GM19395 (cell line): ENCODE measurements at regions not wholly inside any gene's neighbourhood (a gene's known extent, or its start where the extent isn't known, plus 50 kb on each side); places are given as distances from the start of the nearest gene placed in this dataset.
"Not testable (repeated sequence)": the region's sequence is repeated elsewhere in the genome, so short reads cannot be mapped to it uniquely, and the experiment has no call there.

ENCODE experiments used
- ATAC-seq: cut with Tn5 transposase; IDR thresholded peaks from one replicate; pipeline ENCODE4 v1.9.1; 2021; ENCODE audit warnings: mild to moderate bottlenecking, moderate library complexity; ENCODE audit not compliant: unreplicated experiment

- no peak for ATAC-seq
Measured at GRCh38 chr20:53891306-53891894, 179.0 kb downstream of the BCAS1 start.

GRCh38 chr20:53890443-53891305, 179.7 kb downstream of the BCAS1 start:
- no peak for ATAC-seq

- no peak for ATAC-seq
Measured at GRCh38 chr20:53889411-53890148, 180.8 kb downstream of the BCAS1 start.

GRCh38 chr20:53888951-53889350, 181.4 kb downstream of the BCAS1 start:
- ATAC-seq: no peak

GRCh38 chr20:53888510-53888909, 181.9 kb downstream of the BCAS1 start:
- ATAC-seq: no peak

- no peak for ATAC-seq
Measured at GRCh38 chr20:53887973-53888372, 182.4 kb downstream of the BCAS1 start.

GRCh38 chr20:53884859-53885541, 185.4 kb downstream of the BCAS1 start:
- ATAC-seq: no peak

GRCh38 chr20:53883098-53883911, 187.1 kb downstream of the BCAS1 start:
- no peak for ATAC-seq

GRCh38 chr20:53882438-53882986, 187.9 kb downstream of the BCAS1 start:
- ATAC-seq: not testable (repeated sequence)

- ATAC-seq: no peak
Measured at GRCh38 chr20:53881362-53881761, 189.0 kb downstream of the BCAS1 start.

- ATAC-seq: no peak
Measured at GRCh38 chr20:53880108-53880641, 190.2 kb downstream of the BCAS1 start.

GRCh38 chr20:53879048-53879684, 191.2 kb downstream of the BCAS1 start:
- ATAC-seq: no peak

GRCh38 chr20:53878262-53879047, 191.9 kb downstream of the BCAS1 start:
- no peak for ATAC-seq

- ATAC-seq: no peak
Measured at GRCh38 chr20:53876956-53877355, 193.4 kb downstream of the BCAS1 start.

- no peak for ATAC-seq
Measured at GRCh38 chr20:53876470-53876869, 193.9 kb downstream of the BCAS1 start.

- no peak for ATAC-seq
Measured at GRCh38 chr20:53875452-53875851, 194.9 kb downstream of the BCAS1 start.

- ATAC-seq: no peak
Measured at GRCh38 chr20:53874706-53875105, 195.7 kb downstream of the BCAS1 start.

- ATAC-seq: no peak
Measured at GRCh38 chr20:53874104-53874503, 196.3 kb downstream of the BCAS1 start.

GRCh38 chr20:53873230-53873604, 197.2 kb downstream of the BCAS1 start:
- peak; percentile 9 for ATAC-seq
